HG02970 (cell line): ENCODE measurements at regions not wholly inside any gene's neighbourhood (a gene's known extent, or its start where the extent isn't known, plus 50 kb on each side); places are given as distances from the start of the nearest gene placed in this dataset.
A peak's percentile ranks its signal among the peaks of the same experiment; 100 is the strongest.

Experiments used
- ATAC-seq: cut with Tn5 transposase; IDR thresholded peaks from one replicate; pipeline ENCODE4 v1.9.1; 2021; ENCODE audit warnings: mild to moderate bottlenecking, moderate library complexity, moderate number of reproducible peaks; ENCODE audit not compliant: unreplicated experiment, low FRiP score

- ATAC-seq = no peak
Measured at GRCh38 chr10:16341637-16342036, 95.2 kb upstream of the PTER start.

GRCh38 chr10:16348891-16349290 is 87.9 kb upstream of the PTER start:
- no peak for ATAC-seq

GRCh38 chr10:16352146-16352545 is 84.7 kb upstream of the PTER start:
- no peak for ATAC-seq

- no peak for ATAC-seq
Measured at GRCh38 chr10:16360001-16360400, 76.8 kb upstream of the PTER start.

DNA sequence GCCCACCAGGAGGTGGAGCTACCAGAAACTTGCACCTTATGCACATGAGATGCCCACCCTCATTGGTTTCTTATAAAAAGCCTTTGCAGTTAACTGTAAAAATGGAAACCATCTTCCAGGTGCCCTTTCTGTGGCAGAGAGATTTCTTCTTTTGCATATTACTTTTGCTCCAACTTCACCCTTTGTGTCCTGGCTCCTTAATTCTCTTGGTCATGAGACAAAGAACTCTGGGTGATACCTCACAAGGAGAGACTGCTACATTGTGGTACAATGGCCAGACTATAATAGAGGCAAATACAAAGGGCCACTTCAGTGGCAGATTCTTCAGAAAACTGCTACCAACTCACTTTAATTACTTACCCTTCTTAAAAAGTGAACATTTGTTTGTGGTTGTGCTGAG is 76.4 kb upstream of the PTER start:
- no peak for ATAC-seq

DNA sequence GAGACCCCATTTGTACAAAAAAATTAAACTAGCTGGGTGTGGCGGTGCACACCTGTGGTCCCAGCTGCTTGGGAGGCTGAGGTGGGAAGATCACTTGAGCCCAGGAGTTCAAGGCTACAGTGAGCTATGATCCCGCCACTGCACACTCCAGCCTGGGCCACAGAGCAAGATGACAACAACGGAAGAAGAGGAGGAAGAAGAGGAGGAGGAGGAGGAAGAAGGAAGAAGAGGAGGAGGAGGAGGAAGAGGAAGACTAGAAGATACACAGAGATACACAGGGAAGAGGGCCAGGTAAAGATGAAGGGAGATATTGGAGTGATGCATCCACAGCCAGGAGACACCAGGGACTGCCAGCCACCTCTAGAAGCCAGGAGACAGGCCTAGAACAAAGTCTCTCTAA is 75.7 kb upstream of the PTER start:
- no peak for ATAC-seq

- no peak for ATAC-seq
Measured at GRCh38 chr10:16363741-16364140, 73.1 kb upstream of the PTER start.

- no peak for ATAC-seq
Measured at GRCh38 chr10:16367621-16368292, 69.1 kb upstream of the PTER start.

GRCh38 chr10:16381083-16381482 is 55.7 kb upstream of the PTER start:
- ATAC-seq = peak; percentile 98

DNA sequence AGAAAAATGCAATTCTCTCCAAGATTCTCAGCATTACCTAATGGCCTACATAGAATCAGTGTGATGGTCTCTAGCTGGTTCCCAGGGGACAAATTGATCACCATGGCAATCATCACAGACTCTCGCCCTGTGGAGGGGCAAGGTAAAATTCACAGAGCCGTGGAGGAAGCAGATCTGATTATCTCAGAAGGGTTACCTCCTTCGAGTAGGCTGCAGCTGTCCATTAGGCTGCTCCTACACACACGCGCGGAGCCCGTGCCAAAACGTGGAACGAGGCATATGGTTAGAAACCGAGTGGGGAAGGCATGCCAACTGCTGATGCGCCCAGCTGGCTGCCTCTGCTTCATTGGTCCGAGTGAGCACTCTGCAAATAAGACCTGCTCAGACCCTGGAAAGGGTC is 52.8 kb upstream of the PTER start:
- no peak for ATAC-seq

GRCh38 chr10:16386855-16387254 is 50.0 kb upstream of the PTER start:
- no peak for ATAC-seq
